ENCODE measurements at regions not wholly inside any gene's neighbourhood (a gene's known extent, or its start where the extent isn't known, plus 50 kb on each side); places are given as distances from the start of the nearest gene placed in this dataset.

- TF ChIP-seq CTCF (IDR thresholded peaks at IDR 0.05; ENCODE audit: low read depth, low read length, poor library complexity, severe bottlenecking) = no peak
- TF ChIP-seq EZH2phosphoT487 (IDR thresholded peaks at IDR 0.05; ENCODE audit: borderline replicate concordance, low read length) = no peak
Measured at GRCh38 chr9:78122631-78123030, 91.0 kb upstream of the GNAQ start.

All from DOHH2 (cell line).